ENCODE measurements at regions not wholly inside any gene's neighbourhood (a gene's known extent, or its start where the extent isn't known, plus 50 kb on each side); places are given as distances from the start of the nearest gene placed in this dataset.

DNA sequence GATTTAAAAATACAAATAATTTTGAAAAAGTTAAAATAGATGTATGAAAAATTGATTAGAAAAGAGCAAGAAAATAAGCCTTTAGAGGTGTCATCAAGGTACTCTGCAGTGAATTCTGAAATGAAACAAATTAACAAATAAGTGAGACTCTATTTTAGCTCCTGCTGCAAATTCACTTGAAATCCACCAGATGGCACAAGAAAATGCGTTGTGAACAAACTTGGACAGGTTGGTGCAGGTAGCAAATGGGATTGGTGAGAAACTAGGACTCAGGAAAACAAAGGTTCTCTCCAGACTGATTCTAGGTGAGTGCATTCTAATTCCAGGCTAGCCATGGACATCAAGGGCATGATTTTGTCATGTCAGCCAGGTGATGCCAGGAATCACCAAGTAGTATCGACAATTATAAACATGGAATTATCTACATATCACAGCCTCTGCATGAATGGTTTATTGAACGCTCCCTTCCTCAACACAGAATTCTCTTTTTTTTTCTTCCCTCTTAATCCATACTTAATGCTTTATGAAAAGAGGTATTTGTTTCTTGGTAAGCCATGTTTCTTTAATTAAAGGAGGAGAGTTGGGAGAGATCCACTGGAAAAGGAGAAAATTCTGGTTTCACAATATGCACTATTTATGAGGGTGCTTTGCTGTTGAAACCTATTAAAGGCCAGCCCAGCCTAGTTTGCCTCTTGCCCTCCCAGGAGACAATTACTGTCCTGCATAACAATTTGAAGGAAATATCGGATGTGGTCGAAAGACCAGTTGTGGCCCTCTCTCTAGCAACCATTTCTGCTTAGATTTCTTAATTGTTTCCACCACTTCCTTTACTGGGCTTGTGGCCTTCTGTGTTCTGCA, 118.1 kb downstream of the ZNF365 start:
- Histone ChIP-seq H3K4me1 (no peaks in the 10 kb centered on the region), H3K9ac (no peak overlapping the region), H3K9me3 (ENCODE audit: low read depth) (no peaks in the 10 kb centered on the region), H3K79me2 (ENCODE audit: low read depth) (no peaks in the 10 kb centered on the region), H3F3A (ENCODE audit: low read depth) (no peaks in the 10 kb centered on the region), H4K20me1 (ENCODE audit: low read depth) (no peaks in the 10 kb centered on the region), H3K36me3 (no peaks in the 10 kb centered on the region), H3K27ac (no peak overlapping the region), H3K4me3 (no peak overlapping the region), H2AFZ (replicated peaks) (no peak overlapping the region), H3K27me3 (no peaks in the 10 kb centered on the region), H3K4me2 (no peak overlapping the region)
- H3K27ac Mint-ChIP-seq, result no peak overlapping the region
- no peak overlapping the region for H3K4me3 Mint-ChIP-seq
- no peaks in the 10 kb centered on the region for H3K36me3 Mint-ChIP-seq
- TF ChIP-seq EZH2 (IDR thresholded peaks at IDR 0.05), result no peak
- TF ChIP-seq, protein P1, sequence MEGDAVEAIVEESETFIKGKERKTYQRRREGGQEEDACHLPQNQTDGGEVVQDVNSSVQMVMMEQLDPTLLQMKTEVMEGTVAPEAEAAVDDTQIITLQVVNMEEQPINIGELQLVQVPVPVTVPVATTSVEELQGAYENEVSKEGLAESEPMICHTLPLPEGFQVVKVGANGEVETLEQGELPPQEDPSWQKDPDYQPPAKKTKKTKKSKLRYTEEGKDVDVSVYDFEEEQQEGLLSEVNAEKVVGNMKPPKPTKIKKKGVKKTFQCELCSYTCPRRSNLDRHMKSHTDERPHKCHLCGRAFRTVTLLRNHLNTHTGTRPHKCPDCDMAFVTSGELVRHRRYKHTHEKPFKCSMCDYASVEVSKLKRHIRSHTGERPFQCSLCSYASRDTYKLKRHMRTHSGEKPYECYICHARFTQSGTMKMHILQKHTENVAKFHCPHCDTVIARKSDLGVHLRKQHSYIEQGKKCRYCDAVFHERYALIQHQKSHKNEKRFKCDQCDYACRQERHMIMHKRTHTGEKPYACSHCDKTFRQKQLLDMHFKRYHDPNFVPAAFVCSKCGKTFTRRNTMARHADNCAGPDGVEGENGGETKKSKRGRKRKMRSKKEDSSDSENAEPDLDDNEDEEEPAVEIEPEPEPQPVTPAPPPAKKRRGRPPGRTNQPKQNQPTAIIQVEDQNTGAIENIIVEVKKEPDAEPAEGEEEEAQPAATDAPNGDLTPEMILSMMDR (IDR thresholded peaks at IDR 0.05), result peak; percentile 62
- DNase-seq (ENCODE audit: low spot score), result peak; percentile 41
- H3K4me1 Mint-ChIP-seq, result peaks cover 3% of the 10 kb centered on the region
- H3K9me3 Mint-ChIP-seq, result no peaks in the 10 kb centered on the region
- H3K27me3 Mint-ChIP-seq (ENCODE audit: insufficient read depth, low read depth), result no peaks in the 10 kb centered on the region

DNA sequence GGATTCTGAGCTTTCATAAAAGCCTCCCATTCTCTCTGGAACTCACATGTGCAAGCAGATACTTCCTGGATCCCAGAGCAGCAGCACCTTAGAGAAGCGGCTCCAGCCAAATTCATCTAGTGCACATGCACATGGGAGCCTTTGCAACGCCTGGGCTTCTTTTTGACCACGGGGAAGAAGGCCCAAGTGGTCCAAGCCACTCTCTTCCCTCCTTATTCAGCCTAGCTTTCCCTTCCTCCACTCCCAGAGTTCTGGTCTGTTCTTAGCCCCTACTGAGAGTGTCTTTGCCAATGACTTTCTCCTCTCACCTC, 118.7 kb downstream of the ZNF365 start:
- Histone ChIP-seq H3K9me3 (ENCODE audit: low read depth) (no peaks in the 10 kb centered on the region), H3K4me1 (no peaks in the 10 kb centered on the region), H3K9ac (no peak overlapping the region), H3K27me3 (no peaks in the 10 kb centered on the region), H3K79me2 (ENCODE audit: low read depth) (no peaks in the 10 kb centered on the region), H3K27ac (no peak overlapping the region), H4K20me1 (ENCODE audit: low read depth) (no peaks in the 10 kb centered on the region), H3K4me2 (no peak overlapping the region), H3K36me3 (no peaks in the 10 kb centered on the region), H2AFZ (replicated peaks) (no peak overlapping the region), H3F3A (ENCODE audit: low read depth) (no peaks in the 10 kb centered on the region), H3K4me3 (no peak overlapping the region)
- no peak overlapping the region for H3K4me3 Mint-ChIP-seq
- no peaks in the 10 kb centered on the region for H3K9me3 Mint-ChIP-seq
- DNase-seq (ENCODE audit: low spot score), result no peak
- H3K36me3 Mint-ChIP-seq, result no peaks in the 10 kb centered on the region
- TF ChIP-seq, protein P1 (IDR thresholded peaks at IDR 0.05), result no peak
- TF ChIP-seq EZH2phosphoT487 (IDR thresholded peaks at IDR 0.05) (no peak), EZH2 (IDR thresholded peaks at IDR 0.05) (no peak)
- H3K27ac Mint-ChIP-seq, result no peak overlapping the region
- H3K27me3 Mint-ChIP-seq (ENCODE audit: insufficient read depth, low read depth), result no peaks in the 10 kb centered on the region
- H3K4me1 Mint-ChIP-seq, result peaks cover 3% of the 10 kb centered on the region

DNA sequence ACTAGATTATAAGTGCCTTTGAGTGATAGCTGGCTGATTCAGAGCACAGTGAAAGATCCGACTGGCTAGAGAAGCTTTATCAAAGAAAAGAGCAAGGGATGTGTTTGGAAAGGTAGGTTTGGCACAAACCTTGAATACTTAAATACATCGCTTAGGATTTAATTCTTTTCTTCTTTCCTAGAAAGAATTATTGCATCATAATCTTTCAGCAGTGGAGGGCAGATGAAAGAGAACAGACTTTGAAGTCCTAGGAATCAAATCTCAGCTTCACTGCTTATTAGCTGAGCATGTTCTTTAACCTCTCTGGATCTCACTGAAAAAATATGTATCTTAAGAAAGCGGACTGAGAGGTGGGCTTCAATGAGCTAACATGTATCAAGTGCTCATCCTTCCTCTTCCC, 122.8 kb downstream of the ZNF365 start:
- H3K36me3 ChIP-seq, result no peaks in the 10 kb centered on the region
- TF ChIP-seq EZH2 (IDR thresholded peaks at IDR 0.05) (no peak), EZH2phosphoT487 (IDR thresholded peaks at IDR 0.05) (no peak)
- TF ChIP-seq, protein P1 (IDR thresholded peaks at IDR 0.05), result no peak
- H3K4me1 ChIP-seq, result no peaks in the 10 kb centered on the region
- no peak overlapping the region for H2AFZ ChIP-seq (replicated peaks)
- H3K4me3 ChIP-seq, result no peak overlapping the region
- DNase-seq (ENCODE audit: low spot score), result no peak
- H3K4me2 ChIP-seq, result no peak overlapping the region
- no peak overlapping the region for H3K9ac ChIP-seq
- H3K27ac ChIP-seq, result no peak overlapping the region
- no peaks in the 10 kb centered on the region for H4K20me1 ChIP-seq (ENCODE audit: low read depth)
- H3K27me3 ChIP-seq, result no peaks in the 10 kb centered on the region
- no peaks in the 10 kb centered on the region for H3K79me2 ChIP-seq (ENCODE audit: low read depth)
- Mint-ChIP-seq H3K27ac (no peak overlapping the region), H3K4me3 (no peak overlapping the region), H3K27me3 (ENCODE audit: insufficient read depth, low read depth) (no peaks in the 10 kb centered on the region), H3K36me3 (no peaks in the 10 kb centered on the region), H3K9me3 (no peaks in the 10 kb centered on the region), H3K4me1 (peaks cover 3% of the 10 kb centered on the region)
- no peaks in the 10 kb centered on the region for H3K9me3 ChIP-seq (ENCODE audit: low read depth)
- no peaks in the 10 kb centered on the region for H3F3A ChIP-seq (ENCODE audit: low read depth)

Data from neural progenitor cell (in vitro differentiated cells).